Osteocyte (in vitro differentiated cells): ENCODE measurements at regions not wholly inside any gene's neighbourhood (a gene's known extent, or its start where the extent isn't known, plus 50 kb on each side); places are given as distances from the start of the nearest gene placed in this dataset.
A peak's percentile ranks its signal among the peaks of the same experiment; 100 is the strongest.

Source experiments
- DNase-seq: peaks from one replicate; pipeline ENCODE4 v3.0.0; 2021; ENCODE audit warnings: mixed read lengths; ENCODE audit not compliant: unreplicated experiment; ENCODE audit errors: extremely low spot score
- H3K27ac Mint-ChIP-seq: one replicate; pipeline ENCODE4 v1.8.0; 2021; ENCODE audit warnings: mild to moderate bottlenecking, mixed read lengths; ENCODE audit not compliant: unreplicated experiment
- H3K27me3 Mint-ChIP-seq: one replicate; pipeline ENCODE4 v1.8.0; 2021; ENCODE audit warnings: mixed read lengths; ENCODE audit not compliant: unreplicated experiment
- H3K36me3 Mint-ChIP-seq: one replicate; pipeline ENCODE4 v1.8.0; 2021; ENCODE audit warnings: mixed read lengths; ENCODE audit not compliant: unreplicated experiment
- H3K4me1 Mint-ChIP-seq: one replicate; pipeline ENCODE4 v1.8.0; 2021; ENCODE audit warnings: mixed read lengths; ENCODE audit not compliant: unreplicated experiment
- H3K4me3 Mint-ChIP-seq: one replicate; pipeline ENCODE4 v1.8.0; 2021; ENCODE audit warnings: mild to moderate bottlenecking, moderate library complexity, mixed read lengths; ENCODE audit not compliant: unreplicated experiment
- H3K9me3 Mint-ChIP-seq: one replicate; pipeline ENCODE4 v1.8.0; 2021; ENCODE audit warnings: mixed read lengths; ENCODE audit not compliant: unreplicated experiment
- TF ChIP-seq, protein P1 (sequence below): fragments of 200-600 bp; sonication (generic); IDR thresholded peaks from 2 replicates; pipeline ENCODE4 v1.5.0; 2021; ENCODE audit warnings: antibody characterized with exemption, mild to moderate bottlenecking, moderate library complexity

- H3K9me3 Mint-ChIP-seq = no peaks in the 10 kb centered on the region
- no peaks in the 10 kb centered on the region for H3K36me3 Mint-ChIP-seq
- H3K4me1 Mint-ChIP-seq = peaks cover 31% of the 10 kb centered on the region
- H3K27me3 Mint-ChIP-seq = no peaks in the 10 kb centered on the region
- TF ChIP-seq, protein P1, sequence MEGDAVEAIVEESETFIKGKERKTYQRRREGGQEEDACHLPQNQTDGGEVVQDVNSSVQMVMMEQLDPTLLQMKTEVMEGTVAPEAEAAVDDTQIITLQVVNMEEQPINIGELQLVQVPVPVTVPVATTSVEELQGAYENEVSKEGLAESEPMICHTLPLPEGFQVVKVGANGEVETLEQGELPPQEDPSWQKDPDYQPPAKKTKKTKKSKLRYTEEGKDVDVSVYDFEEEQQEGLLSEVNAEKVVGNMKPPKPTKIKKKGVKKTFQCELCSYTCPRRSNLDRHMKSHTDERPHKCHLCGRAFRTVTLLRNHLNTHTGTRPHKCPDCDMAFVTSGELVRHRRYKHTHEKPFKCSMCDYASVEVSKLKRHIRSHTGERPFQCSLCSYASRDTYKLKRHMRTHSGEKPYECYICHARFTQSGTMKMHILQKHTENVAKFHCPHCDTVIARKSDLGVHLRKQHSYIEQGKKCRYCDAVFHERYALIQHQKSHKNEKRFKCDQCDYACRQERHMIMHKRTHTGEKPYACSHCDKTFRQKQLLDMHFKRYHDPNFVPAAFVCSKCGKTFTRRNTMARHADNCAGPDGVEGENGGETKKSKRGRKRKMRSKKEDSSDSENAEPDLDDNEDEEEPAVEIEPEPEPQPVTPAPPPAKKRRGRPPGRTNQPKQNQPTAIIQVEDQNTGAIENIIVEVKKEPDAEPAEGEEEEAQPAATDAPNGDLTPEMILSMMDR = no peak
- H3K27ac Mint-ChIP-seq = peak overlapping the region; percentile 15
- H3K4me3 Mint-ChIP-seq = no peak overlapping the region
- no peak for DNase-seq
Observed at GRCh38 chr13:106109391-106109791, 426.1 kb downstream of the EFNB2 start.

GRCh38 chr13:106108346-106108745 is 427.1 kb downstream of the EFNB2 start:
- no peak overlapping the region for H3K27ac Mint-ChIP-seq
- peaks cover 39% of the 10 kb centered on the region for H3K4me1 Mint-ChIP-seq
- no peak overlapping the region for H3K4me3 Mint-ChIP-seq
- H3K9me3 Mint-ChIP-seq = no peaks in the 10 kb centered on the region
- DNase-seq = no peak
- TF ChIP-seq, protein P1 = no peak
- no peaks in the 10 kb centered on the region for H3K27me3 Mint-ChIP-seq
- no peaks in the 10 kb centered on the region for H3K36me3 Mint-ChIP-seq

GRCh38 chr13:106107061-106107460 is 428.4 kb downstream of the EFNB2 start:
- TF ChIP-seq, protein P1 = no peak
- Mint-ChIP-seq H3K4me3 (no peak overlapping the region), H3K27me3 (no peaks in the 10 kb centered on the region), H3K27ac (no peak overlapping the region), H3K9me3 (no peaks in the 10 kb centered on the region), H3K4me1 (peaks cover 52% of the 10 kb centered on the region), H3K36me3 (no peaks in the 10 kb centered on the region)
- no peak for DNase-seq

GRCh38 chr13:106105153-106105552 is 430.3 kb downstream of the EFNB2 start:
- TF ChIP-seq, protein P1 = no peak
- peak overlapping the region; percentile 52 for H3K27ac Mint-ChIP-seq
- H3K27me3 Mint-ChIP-seq = no peaks in the 10 kb centered on the region
- no peaks in the 10 kb centered on the region for H3K9me3 Mint-ChIP-seq
- H3K4me1 Mint-ChIP-seq = peaks cover 68% of the 10 kb centered on the region
- no peak overlapping the region for H3K4me3 Mint-ChIP-seq
- DNase-seq = no peak
- H3K36me3 Mint-ChIP-seq = no peaks in the 10 kb centered on the region

GRCh38 chr13:106104281-106104901 is 431.1 kb downstream of the EFNB2 start:
- H3K9me3 Mint-ChIP-seq = no peaks in the 10 kb centered on the region
- TF ChIP-seq, protein P1 = no peak
- H3K36me3 Mint-ChIP-seq = no peaks in the 10 kb centered on the region
- H3K27ac Mint-ChIP-seq = peak overlapping the region; percentile 90
- H3K27me3 Mint-ChIP-seq = no peaks in the 10 kb centered on the region
- H3K4me1 Mint-ChIP-seq = peaks cover 70% of the 10 kb centered on the region
- peak overlapping the region; percentile 23 for H3K4me3 Mint-ChIP-seq
- no peak for DNase-seq
